NCI-H187 treated with DMSO at 0.1 percent for 48 hours (cell line): ENCODE measurements at regions not wholly inside any gene's neighbourhood (a gene's known extent, or its start where the extent isn't known, plus 50 kb on each side); places are given as distances from the start of the nearest gene placed in this dataset.

Experiments
- DNase-seq: peaks from one replicate; lab custom pipeline; 2025; lab: John Stamatoyannopoulos, UW

DNA sequence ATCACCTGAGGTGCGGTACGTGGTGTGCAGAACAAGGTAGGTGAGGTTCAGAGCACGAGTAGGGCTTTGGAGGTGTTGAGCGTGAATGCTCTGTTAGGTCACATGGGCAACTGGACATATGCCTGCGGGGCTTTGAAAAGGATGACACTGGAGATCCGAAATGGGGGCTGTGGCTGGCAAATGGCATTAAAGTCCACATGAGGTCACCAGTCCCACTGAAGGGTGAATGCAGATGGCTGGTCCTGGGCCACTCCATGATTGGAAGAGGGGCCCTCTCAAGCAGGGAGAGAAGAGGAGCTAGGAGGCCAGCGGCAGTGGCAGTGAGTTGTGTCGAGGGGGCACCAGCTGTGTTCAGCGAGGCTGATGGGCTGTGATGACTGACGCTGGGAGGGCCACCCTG is 254.9 kb upstream of the SHH start:
- no peak for DNase-seq

DNA sequence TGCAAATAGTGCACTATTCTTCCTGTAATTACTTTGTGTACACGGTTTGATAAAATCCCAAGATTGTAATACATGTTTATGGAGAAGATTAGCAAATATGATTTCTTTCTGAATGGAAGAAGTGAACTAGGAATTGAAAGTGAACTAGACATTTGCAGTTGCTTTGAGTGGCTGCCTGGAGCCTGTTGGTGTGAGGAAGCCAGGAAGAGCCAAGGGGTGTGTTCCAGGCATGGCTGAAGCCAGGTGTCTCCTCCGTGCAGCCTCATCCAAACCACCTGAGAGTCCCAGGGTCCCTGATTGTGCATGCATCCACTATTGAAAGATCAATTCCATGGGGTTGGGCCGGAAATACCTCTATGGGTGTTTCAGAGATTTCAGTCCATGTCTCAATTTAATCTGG is 253.1 kb upstream of the SHH start:
- no peak for DNase-seq

DNA sequence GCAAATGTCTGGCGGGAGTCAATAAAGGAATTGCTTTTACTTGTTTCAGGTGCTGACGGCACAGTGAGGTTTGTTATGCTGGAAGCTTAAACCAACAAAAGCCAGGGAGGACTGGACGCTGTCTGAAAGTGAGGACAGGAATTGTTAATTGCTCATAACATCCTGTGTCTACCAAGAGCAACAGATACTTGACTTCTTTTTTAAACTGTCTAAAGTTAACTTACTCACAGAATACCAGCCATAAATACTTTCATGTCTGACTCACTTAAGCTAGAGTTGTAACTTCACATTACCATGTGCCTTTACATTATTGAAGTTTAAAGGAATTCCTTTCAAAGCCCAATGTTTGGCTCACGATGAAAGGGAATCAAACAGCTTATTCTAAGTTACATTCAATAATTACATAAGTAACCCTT is 252.7 kb upstream of the SHH start:
- no peak for DNase-seq

DNA sequence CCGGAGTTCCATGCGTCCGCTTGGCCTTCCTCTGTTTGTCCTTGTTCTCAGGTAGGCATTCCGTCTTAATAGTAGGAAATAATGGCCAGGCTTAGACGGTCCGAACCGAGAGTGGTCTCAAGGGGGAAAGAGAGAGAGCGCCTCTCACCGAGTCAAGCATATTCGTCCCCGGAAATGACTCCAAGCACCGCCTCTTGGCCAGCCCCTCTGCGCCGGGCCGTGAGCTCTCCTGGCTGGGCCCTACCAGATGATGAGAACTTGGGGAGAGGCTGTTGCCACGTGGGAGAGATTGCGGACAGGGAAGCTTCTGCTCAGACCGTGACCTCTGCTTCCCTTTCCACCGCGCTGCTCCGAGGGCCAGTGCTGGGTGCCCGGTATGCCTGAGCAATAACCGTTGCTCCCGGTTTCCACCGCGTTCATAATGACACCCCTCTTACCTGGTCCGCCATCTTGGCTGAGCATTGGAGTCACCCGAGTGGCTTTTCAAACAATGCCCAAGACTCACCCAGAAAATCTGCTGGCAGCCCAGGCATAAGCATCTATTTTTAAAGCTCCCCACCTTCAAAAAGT is 251.1 kb upstream of the SHH start:
- no peak for DNase-seq

DNA sequence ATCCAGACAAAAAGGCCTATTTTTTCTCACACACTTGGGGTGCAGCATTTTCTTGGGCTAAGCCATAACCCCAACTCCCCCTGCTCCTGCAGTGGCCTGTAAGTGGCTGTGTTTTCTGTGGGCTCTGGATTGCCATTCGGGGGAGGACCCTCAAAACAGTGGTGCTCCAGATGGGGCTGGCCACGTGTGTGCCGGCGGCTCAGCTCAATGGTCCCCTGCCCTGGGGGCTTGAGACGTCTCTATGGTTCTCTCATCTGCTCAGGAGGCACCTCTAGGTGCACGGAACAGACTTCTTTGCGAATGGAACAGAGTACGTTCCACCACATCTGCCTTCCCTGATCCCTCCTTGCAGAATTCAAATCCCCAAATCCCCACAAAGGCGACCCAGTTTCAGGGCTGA is 250.0 kb upstream of the SHH start:
- DNase-seq: no peak

DNA sequence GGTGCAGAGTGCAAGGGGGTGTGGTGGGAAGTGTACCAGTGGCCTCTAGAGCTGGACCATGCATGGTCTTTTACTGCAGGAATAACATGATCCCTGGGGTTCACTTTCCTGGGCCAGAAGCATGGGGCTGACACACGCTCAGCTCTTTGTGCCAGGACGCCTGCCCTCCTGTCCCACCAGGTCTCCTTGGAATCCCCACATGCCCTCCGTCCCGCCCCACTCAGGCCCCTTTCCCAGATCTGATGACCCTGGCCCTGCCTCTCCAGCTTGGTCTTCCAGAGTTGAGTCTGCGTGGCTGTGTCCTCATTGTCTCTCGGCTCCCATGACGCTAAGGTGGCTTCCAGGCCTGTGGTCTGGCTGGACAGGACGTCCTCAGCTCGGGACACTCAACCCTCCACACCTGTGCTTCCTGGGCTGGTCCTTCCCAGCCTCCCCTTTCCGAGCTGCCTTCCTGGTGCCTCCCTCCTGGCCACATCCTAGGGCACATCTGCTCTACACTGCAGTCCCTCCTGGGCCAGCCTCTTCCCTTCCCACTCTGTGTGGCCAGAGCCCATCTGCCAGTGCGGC is 249.5 kb upstream of the SHH start:
- no peak for DNase-seq

DNA sequence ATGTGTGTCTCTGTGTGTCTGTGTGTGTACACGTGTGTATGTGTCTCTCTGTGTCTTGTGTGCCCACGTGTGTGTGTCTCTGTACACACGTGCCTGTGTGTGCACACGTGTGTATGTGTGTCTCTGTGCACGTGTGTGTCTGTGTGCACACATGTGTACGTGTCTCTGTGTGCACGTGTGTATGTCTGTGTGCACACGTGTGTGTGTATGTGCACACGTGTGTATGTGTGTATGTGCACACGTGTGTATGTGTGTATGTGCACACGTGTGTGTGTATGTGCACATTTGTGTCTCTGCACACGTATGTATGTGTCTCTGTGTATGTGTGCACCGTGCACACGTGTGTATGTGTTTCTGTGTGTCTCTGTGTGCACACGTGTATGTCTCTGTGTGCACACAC is 248.7 kb upstream of the SHH start:
- no peak for DNase-seq

DNA sequence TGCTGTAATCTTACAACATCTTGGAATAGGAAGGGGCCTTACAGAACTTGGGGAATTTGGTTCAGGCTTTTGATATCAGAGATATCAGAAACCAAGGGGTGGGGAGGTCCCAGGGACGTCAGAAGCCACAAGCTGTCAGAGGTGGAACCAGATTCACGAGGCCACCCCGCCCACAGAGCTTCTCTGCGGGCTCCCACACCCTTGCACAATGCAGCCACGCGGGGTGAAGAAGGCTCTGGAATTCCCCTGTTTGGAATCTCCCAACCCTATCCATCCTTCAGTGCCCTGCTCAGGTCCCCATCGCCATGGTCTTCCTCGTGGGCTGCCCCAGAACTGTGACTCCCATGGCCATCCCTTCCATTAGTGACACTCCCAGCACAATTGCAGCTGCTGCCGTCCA is 247.1 kb upstream of the SHH start:
- no peak for DNase-seq

DNA sequence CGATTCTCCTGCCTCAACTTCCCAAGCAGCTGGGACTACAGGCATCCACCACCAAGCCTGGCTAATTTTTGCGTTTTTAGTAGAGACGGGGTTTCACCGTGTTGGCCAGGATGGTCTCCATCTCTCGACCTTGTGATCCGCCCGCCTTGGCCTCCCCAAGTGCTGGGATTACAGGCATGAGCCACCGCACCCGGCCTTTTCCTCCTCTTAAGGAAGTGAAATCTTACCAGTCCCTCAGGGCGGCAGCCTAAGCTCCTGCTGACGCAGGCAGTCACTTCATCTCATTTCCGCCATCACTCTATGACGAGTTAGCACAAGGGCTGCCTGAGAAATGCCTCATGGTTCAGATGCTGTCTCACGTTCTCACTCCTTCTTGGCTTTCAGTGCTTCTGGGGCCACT is 246.0 kb upstream of the SHH start:
- DNase-seq: no peak

DNA sequence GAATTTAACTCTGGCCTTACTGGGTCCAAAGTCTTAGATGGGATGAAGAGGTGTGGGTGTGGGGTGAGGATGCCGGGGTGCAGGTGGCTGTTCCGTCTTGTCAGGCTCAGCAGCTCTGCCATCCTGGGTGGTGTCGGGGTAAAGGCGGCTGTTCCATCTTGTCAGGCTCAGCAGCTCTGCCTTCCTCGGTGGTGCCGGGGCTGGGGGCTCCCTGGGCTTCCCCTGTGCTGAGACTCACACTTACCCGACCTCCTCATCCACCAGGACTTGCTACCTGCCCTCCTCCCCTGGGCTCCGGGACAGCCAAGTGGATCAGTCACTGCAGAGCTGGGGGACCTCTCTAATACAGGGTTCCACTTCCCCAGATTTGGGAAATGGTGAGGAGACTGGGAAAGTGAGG is 244.3 kb upstream of the SHH start:
- no peak for DNase-seq

DNA sequence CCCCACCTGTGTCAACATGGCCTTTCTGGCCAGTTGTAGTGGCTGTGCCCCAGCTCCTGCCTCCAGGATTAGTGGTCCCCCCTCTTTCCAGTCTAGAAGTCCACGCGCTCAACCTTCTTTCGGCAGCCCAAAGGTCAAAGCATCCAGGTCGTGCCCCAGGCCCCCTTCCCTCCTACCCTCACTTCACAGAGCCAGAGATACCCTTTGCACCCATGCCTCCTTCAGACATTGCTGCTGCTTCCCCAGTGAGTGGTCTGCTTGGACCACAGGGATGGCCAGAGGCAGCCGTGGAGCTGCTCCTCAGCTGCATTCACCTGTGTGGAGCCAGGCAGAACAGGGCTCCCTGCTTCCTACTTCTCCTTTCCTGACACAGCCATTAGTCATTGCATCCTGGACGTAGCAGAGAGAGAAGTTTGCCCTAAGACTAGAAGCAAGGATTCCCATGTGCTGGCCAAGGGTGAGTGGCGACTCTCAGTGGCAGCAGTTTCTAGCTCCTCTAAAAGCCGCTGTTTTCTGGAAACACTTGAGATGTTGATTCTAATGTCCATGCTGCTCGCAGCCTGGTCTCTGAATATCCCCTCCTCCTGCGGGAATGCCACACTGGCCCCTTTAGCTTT is 243.1 kb upstream of the SHH start:
- DNase-seq: no peak

DNA sequence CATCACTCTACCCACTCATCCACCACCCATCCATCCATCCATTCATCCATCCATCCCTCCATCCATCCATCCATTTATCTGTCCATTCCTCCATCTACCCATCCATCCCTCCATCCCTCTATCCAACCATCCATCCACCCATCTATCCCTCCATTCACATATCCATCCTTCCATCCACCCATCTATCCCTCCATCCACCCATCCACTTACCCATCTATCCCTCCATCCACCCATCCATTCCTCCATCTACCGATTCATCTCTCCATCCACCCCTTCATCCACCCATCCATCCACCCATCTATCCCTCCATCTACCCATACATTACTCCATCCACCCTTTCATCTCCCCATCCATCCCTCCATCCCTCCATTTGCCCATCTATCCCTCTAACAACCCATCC is 239.6 kb upstream of the SHH start:
- DNase-seq: no peak

DNA sequence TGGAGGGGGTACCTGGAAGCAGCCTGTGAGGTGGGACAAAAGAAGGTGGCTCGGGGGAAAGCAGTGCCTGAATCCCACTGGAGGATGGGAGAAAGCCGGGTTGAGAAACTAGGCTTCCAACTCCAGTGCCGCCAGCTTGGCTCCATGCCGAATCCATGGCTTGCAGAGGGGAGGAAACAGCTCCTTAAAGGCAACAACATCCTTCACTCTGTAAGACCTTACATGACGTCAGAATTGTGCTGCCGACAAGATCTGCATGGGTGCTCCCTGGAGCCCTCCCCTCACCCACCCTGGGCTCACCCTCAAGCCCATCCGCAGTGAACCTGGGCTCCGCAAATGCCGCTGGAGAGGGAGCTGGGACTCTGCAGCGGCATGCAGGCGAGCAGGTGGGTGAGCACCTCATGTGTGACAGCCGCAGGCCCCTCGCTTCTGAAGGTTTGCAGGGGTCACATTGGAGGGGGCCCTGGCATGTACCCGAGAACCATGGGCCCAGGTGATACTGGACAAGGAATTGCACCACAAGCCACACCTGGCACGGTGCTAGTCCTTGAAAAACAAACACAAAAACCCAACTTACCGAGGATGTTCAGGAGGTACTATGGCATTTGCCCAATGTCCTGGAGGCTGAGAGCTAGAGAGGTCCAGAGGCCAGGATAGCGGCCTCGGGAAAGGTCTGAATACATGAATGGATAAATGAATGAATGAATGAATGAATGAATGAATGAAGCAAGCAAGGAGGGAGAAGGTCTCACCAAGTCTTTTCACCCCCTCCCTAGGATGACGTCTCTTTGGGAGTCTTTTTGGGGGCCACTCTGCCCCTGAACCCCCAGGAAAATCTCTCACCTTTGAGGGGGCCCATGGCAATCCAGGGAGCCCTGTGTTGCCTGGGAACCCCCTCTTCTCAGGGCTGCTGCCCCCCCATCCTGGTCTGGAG is 238.6 kb upstream of the SHH start:
- DNase-seq: no peak

DNA sequence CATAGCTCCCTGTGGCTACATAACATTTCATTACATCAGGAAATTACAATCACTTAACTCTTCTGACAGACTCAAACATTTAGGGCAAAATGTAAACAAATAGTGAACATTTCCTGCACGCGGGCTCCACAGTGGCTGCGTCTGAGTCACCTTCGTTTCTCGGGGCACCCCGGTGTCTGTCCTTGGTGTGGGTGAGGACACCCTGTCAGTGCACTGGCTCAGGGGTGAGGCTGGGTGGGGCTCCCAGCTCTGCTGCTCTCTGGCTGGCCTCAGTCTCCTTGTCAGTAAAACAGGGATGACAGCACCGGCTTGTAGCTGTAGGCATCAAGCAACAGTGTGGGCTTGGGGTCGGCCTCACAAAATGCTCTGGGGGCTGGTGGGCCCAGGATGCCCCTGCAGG is 237.1 kb upstream of the SHH start:
- no peak for DNase-seq

DNA sequence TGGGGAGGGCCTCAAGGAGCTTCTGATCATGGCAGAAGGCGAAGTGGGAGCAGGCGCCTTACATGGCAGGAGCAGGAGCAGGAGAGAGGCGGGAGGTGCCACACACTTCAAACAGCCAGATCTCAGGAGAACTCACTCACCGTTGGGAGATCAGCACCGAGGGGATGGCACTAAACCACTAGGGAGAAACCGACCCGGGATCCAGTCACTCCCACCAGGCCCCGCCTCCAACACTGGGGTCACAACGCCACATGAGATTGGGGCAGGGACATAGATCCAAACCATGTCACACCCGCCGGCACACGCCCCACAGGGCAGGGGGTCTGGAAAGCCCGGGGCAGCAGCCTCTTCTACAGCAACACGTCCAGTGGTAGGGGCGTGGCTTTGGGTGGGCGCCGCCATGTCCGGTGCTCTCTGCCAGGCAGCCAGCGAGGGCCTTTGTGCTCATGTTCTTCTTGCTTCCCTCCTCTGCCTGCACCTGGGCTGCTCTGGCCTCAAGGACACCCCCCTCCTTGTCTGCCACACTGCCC is 233.8 kb upstream of the SHH start:
- DNase-seq: no peak

DNA sequence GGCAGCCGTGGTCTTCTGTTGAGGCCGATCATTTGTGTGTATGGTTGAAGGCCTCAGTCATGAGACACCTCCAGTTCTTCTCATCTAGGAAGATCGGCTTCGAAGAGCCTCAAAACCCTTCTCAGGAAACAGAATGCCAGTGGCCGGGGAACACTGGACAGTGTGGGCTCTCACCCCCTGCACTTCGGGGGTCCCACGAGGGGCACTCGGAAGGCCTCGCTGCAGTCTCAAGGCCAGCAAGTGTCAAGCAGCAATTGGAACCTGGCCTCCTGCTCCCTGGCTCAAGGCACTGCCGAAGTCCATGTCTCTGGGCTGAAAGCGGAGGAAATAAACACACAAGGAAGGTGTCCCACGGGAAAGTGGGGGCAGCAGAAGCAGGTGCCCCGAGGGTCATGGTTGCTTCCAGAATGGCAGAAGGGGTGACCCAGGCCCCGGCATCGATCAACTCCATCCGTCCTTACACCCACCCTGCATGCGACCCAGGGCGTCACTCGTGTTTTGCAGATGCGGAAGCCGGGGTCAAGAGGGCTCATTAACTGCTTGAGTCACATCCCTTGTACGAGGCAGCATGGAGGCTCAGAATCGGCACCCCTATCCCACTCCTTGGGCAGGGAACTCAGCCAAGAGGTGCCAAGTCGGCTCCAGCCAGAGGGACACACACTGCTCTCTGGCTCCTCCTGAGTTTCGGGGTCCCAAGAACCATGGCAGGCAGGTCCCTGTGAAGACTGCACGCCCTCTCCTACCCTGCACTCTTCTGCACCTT is 231.3 kb upstream of the SHH start:
- no peak for DNase-seq

DNA sequence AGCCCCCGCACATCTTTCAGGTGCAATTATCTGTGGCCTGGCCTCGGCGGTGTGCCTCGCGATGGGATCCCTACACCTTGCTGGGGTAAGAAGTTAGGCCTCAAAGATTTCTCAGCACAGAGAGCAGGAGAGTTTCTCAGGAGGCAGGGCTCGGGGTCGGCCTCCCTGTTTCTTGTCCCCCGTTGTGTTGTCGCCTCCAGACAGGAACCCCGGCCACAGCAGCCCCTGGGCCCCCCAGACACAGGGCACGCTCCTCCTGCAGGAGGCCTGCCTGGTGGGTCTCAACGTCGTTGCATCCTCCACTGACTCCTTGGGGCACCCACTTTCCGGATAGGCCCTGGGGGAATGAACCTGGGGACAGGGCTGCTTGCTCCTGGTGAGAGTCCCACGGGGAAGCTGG is 229.1 kb upstream of the SHH start:
- DNase-seq: no peak

DNA sequence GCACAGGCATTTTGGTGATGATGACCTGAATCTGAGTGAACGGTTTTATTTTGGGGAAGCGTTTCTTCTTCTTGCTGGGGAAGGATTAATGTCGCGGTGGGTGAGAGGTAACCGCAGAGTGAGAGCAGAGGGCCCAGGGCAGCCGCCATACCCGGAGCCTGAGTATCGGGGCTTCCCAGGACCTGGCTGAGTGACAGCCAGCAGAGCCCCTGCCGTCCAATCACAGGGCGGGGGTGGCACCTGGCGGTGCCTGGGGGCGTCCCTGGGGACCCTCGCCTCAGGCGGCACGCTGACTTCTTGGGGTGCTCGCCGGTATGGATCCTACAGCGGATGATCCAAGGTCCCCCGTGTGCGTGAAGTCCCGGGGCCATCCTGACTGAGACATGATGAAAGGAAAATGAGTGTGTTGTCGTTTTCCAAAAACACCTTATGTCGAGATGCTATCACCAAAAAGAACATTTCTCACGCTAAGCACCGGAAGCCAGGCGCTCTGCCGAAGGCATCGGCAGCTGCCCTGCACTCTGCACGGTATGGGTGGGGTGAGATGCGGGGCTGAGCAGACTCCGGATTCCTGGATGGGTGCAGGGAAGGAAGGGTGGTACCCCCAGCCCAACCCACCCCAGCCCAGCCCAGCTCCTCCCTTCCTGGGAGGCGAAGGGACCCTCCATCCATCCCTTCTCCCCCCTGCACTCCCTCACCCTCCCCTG is 227.9 kb upstream of the SHH start:
- no peak for DNase-seq

DNA sequence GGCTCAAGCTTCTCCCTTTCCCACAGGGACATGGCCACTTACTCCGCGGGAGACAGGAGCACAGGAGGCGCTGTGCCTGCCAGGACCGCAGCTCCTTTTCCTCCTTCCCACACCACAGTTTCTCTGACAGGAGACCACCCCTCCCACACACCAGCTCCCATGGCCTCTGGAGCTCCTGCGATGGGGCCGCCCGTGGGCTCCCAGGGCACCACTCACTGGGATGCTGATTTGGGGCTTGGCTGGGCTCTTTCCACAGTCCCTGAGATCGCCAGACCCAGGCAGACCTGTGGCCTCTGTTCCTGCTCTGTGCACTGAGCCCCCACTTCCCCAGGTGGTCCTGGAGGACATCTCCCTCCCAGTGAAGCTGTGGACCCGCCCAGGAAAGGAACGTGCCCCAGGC is 226.9 kb upstream of the SHH start:
- DNase-seq: no peak

DNA sequence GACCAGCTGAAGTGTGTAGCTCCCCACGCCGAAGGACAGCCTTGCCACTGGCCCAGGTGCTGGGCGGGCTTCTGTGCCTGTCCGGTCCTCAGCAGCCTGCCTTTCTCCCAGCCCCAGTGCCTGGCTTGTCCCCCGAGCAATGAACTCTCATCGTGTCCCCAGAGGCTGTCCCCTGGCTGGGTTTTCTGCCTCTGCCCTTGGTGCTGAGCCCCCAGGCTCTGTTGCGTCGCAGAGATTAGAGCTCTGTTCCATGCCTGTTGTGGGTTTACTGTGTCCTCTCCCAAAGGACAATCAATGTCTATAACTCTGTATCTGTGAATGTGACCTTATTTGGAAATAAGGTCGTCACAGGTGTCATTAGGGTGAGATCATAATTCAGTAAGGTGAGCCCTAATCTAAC is 226.1 kb upstream of the SHH start:
- DNase-seq: no peak

DNA sequence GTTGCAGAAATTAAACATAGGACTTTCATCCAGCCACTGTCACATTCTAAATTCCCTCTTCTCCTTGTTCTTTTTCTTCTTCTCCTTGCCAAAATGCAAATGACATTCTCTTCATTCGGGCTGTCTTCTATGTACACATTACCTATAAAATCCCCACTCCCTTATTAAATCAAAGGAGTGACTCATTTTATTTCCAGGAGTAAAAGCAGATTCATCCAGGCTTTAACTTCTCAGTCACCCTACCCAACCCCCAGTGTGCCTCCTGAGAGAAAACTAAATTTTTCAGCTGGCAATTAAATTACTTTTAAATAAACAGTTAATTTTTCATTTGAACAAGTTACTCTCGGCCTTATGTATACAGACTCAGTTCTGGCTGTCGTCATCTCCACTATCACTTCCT is 223.9 kb upstream of the SHH start:
- DNase-seq: no peak
